Eye (tissue), 1 donor: ENCODE measurements at regions not wholly inside any gene's neighbourhood (a gene's known extent, or its start where the extent isn't known, plus 50 kb on each side); places are given as distances from the start of the nearest gene placed in this dataset.
"Not testable (repeated sequence)": the region's sequence is repeated elsewhere in the genome, so short reads cannot be mapped to it uniquely, and the experiment has no call there.

Experiments
- DNase-seq: peaks from one replicate; pipeline ENCODE4 v3.0.0-alpha.2; 2015

DNA sequence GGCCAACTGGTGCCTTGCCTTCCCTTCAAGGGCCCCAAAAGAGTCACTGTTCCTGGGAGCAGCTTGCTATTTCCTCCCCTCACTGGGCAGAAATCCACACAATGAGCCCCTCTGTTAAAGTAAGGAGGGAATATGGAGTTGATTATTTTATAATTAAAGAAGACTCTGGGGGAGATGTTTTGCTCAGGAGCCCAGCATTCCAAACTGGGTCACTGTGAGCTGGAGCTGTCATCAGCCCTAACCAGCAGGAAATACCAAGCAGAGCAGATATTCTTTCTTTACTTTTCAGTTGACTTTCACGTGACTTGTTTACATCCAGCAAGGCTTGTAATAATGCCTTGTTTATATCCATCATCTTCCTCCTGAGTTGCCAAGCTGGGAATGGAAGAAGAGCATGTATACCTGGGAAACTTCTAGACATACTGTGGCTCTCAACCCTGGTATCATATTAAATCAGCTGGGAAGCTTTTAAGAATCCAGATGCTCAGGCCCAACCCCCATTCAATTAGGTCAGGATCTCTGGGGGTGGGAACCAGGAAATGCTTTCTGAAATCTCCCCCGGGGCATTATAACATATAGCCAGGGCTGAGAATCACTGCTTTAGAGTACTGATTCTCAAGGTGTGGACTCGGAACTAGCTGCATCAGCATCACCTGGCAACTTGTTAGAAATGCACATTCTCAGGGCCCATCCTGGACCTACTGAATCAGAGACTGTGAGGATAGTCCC lies 175.6 kb upstream of the MYLIP start:
- peak; percentile 57 for DNase-seq

DNA sequence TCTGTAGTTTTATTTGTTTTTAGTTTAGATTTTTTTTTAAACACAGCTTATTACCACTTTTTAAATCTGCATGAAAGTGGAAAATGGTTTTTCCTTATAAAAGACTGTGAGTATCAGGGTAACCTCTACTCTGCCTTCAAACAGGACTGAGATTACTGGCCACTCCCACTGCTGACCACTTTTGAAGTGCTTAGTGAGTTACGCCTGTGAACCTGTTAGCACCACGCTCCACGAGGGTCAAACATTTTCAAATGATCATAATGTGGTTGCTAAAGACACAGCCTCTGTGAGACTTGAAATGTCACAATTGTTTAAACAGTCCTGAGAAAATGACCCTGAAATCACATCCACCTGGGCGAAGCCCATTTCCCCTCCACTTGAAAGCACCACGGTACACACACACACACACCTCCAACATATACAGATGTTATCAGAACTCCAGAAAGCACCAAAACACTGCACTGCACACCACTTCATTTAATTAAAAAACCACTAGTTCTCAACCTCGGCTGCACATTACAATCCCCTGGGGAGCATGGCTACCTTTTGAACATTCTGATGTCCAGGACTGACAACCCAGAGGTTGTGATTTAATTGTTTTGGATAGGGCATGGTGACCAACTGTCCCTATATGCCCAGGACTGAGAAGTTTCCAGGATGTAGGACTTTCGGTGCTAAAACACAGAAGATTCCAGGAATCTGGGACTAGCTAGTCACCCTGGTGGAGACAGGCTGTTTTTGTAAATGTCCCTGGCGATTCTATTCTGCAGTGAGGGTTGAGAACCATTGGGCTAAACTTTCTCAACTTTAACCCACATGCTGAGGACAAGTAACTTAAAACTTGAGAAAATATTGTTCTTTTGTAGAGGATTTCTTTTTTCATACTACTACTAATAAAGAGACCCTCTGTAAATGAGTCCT lies 176.4 kb upstream of the MYLIP start:
- DNase-seq = peak; percentile 23

DNA sequence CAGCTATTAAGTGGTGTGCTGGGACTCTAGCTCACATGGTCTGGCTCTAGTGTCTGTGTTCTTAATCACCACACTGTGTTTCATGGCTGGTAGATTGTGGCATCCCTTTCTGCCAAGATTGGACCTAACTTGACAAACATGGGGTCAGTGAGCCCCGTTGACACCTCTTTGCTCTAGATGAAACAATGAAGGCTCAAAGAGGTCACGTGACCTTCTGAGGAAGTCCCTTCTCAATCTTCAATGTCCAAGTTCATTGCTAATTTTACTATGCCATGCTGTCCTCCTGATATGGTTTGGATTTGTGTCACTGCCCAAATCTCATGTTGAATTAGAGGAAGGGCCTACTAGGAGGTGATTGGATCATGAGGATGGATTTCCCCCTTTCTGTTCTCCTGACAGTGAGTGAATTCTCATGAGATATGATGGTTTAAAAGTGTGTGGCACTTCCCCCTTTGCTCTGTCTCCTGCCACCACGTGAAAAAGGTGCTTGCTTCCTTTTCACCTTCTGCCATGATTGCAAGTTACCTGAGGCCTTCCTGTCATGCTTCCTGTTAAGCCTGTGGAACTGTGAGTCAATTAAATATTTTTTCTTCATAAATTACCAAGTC lies 177.8 kb upstream of the MYLIP start:
- no peak for DNase-seq

DNA sequence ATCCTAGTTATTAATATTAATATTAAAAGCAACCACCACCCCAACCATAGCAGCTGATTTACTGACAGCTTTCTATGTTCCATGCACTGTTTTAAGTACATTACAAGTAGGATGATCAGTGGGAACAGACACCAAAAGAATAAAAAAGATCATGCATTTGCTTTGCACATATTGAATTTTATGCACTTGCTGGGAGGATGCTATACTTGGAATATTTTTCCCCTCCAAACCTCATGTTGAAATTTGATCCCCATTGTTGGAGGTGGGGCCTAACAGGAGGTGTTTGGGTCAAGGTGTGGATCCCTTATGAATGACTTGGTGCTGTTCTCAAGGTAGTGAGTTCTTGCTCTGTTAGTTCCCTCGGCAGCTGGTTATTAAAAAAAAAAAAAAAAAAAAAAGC lies 178.9 kb upstream of the MYLIP start:
- DNase-seq = no peak

DNA sequence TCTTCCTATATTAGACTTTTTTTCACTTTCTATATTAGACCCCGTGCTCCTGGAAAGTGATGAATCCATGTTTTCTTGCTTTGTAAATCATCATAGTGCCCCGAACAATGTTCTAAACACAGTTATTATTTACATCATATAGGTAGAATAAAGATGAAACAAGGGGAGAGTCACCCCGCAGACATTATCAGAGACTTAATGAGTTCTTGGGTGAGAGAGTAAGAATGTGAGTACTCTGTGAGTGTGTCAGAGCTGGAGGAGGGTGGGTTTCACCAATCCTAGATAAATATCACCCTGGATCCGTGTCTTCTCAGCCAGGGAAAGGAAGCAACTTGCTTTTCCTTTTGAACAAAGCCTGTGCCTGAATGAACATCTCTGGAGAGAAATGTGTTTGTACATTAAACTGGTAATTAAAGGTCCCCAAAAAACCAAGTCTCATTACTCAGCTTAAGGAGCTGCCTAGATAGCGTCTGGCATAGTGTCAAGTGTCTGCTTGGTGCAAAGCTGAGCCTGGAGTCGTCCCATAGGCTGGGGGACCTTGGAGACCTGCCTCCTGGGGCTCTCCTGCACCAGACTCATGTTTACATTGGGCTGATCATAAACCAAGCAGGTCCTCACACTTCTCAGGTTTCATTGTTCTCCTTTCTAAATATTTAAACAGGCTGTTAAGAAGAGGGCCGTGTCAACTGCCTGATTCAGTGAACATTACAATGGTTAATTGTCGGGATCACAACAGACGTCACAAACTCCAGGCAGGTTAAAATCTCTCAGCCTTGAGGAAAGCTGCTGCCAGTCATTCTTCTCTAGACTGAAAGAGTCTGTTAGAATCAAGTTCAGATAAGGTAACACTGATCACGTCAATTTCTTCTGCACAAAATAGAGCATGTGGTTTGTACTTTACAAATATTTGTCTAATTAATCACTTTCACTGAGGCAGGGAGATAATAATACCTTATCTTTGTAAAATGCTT lies 179.7 kb upstream of the MYLIP start:
- DNase-seq = peak; percentile 50

DNA sequence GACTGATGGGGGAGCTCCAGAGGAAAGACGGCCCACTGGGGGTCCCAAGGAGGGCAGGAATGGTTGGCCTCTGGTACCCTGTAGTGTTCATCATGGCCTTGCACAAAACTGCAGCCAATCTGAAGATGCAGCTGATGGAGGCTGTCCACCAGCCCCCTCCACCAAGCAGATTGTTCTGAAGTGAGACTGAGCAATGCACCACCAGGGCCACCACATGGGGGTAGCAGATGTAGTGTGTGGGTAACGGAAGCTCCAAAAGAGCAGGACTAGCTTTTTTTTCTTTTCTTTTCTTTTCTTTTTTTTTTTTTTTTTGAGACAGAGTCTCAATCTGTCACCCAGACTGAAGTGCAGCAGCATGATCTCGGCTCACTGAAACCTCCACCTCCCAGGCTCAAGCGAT lies 181.0 kb upstream of the MYLIP start:
- DNase-seq = no peak

DNA sequence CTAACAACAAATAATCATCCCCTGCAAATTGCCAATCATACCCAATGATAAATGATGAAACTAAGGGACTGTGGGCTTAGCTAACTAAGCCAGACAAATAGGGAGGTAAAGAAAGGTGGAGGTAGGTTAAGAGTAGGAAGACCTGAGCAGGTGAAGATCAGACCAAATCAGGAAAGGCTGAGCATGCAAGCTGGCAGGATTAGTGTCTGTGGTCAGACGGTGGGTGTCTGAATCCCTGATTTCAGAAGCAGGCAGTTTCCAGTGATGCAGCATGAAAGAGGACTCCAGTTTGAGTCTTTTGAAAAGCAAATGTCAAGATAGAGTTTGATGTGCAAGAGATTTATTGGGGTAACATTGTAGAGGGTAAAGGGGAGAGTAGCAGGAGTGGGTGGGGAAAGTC lies 181.4 kb upstream of the MYLIP start:
- DNase-seq = no peak

DNA sequence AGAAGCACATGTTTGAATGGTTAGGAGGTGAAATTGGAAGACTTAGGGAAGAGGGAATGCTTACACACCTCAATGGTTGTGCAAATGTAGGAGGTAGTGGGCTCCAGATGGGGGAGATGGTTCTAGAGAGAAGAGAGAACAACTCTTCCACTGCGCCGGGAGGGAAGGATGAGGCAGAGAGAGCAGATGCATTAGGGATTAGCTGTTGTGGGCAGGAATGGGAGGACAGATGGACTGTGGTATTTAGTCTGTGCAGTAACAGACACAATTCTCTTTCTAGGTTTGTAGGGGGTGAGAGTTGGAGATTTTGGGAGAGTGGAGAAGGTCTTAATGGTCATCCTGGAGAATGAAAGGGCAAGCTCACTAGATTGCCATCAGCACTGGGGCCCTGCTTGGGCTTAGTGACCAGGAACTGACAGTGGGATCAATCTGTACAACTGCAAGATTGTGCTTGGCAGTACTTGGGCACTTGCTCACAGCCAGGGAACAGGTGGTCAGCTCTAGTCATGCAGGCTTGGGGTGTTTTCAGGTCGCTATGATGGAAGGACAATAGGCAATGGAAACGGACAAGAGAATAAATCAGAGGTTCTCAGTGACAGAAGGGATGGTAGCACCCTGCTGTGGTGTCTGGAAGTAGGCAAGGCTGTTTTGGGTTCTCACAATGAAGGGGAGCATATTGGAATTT lies 182.0 kb upstream of the MYLIP start:
- no peak for DNase-seq

DNA sequence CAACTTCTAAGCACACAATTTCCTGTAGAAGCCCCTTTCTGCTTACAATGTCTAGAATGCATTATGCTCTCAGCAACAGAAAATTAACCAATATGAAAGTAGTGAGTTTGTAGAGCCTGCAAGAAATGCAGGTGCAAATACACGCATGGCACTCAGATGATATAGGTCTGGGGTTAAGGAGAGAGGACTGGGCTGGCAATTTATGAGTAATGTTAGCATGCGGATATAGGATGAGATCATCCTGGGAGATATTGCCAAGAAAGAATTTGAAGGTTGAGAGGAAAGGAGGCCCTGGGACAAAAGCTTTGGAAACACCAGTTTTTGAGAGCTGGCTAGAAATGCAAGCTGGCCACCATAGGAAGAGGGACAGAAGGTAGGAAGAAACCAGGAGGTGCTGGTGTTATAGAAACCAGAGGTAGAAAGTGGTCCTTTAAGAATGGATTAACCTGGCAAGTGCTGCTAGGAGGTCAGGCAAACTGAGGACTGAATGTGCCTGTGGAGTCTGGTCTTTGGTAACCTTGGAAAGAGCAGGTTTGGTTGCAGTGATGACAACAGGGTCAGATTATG lies 183.2 kb upstream of the MYLIP start:
- no peak for DNase-seq

DNA sequence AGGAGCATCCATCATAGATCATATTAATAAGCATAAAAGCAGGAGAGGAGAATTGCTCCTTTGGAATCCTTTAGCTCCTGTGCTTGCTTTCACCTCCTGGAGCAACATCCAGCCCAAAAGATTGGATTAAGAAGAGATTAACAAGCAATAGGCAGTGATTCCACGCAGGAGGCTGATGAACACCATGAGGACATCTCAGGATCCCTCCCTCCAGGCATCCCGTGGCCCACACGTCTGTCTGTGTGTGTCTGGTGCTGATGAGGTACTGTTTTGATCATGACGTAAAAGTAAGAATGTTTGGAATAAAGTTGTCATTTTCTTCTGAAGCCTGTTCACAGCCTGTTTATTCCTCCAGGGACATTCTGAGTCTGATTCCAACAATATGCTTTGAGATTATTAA lies 185.5 kb upstream of the MYLIP start:
- DNase-seq = no peak

DNA sequence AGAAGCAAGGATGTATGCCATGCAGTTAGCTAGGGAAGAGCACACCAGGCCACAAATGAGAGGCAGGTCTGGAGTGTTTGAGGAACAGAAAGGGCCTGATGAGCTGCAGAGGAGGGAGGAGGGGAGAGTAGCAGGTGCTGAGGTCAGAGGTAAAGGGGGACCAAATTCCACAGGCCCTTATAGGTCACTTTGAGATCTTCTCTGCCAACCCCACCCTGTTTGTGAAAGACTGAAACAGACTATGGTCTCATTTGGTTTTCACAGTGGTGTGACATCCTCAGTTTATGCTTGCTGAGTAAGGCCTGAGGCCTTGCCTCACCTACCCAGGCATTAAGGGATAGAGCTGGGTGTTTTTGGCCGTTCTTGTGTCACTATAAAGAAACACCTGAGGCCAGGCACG lies 187.7 kb upstream of the MYLIP start:
- DNase-seq = no peak

DNA sequence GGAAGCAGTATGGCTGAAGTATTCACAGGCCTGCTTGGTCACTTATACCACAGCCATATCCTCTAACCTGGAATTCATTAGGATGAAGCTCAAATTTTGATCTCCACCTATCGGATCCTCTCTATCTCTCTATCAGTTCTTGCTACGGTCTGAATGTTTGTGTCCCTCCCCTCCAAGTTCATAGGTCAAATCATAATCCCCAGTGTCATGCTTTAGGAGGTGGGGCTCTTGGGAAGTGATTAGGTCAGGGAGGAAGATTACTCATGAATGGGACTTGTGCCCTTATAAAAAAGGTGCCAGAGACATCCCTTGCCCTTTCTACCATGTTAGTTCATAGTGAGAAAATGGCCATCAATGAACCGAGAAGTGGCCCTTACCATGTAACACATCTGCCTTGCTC lies 190.8 kb upstream of the MYLIP start:
- no peak for DNase-seq

DNA sequence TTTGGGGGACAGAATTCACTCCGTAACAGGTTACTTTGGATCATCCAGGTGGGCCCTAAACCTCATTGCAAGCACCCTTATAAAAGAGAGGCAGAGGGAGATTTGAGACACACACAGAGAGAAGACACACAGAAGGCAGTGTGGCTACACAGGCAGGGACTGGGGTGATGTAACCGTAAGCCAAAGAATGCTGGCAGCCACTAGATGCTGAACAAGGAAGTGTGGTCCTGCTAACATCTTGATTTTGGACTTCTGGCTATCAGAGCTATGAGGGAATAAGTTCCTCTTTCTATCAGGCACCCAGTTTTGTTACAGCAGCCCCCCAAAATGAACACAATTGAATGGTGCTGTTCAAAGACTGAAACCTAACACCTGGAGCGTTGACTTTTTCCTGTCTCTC lies 191.3 kb upstream of the MYLIP start:
- no peak for DNase-seq

DNA sequence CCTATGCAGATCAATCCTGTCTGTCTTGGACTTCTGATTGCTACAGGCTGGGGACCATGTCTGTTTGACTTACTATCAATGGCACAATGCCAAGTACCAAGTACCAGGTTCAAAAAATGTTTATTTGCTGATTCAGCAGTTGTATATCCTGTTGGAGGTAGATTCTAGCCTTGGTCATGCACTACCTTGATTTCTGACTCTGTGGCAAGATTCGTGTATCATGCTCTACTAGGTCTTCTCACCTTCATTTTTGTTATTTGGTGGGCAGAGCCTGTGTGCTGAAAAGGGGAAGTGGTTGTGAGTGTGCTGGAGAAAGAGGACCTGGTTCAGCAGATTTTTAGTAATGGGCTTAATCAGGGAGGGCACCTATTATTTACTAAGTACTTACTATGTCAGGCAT lies 192.4 kb upstream of the MYLIP start:
- no peak for DNase-seq

DNA sequence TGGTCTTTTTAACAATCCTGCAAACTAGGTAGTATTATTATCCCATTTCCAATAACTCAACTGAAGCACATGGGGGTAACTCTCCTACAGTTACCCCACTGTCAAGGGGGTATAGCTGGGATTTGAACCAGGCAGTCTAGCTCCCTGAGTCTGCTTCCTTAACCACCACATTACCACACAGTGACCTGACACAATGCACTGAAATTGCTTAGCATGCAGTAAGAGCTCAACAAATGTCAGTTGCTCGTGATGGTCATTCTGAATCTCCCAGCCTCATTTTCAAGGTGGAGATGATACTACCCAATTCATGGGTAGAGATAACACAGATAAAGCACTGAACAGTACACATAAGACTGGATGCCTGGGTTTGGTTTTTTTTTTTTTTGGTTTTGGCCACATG lies 193.2 kb upstream of the MYLIP start:
- DNase-seq = no peak

DNA sequence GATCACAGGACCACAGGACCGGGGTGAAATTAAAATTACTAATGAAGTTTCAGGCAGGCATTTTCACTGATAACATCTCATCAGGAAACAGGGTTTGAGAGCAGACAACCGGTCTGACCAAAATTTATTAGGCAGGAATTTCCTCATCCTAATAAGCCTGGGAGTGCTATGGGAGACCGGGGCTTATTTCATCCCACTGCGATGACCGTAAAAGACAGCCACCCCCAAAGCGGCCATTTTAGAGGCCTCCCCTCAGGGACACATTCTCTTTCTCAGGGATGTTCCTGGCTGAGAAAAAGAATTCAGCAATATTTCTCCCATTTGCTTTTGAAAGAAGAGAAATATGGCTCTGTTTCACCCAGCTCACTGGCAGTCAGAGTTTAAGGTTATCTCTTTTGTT lies 197.2 kb upstream of the MYLIP start:
- DNase-seq = not testable (repeated sequence)

DNA sequence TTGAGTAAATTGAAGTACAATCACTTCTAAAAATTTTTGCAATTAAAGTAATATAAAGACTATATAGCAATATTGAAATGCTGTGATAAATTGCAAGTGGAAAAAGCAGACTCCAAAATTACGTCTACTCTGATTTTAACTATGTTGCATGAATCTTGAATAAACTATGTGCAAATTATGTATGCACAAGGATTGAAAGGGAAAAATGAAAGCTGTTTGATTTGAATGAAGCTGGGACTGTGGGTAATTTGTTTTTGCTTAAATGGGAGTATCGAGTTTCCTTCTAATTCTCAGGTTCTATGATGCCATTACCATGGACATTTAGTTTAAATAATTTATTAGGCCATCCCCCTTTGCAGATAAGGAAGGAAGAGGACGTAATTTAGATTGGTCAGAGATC lies 198.7 kb upstream of the MYLIP start:
- DNase-seq = no peak

DNA sequence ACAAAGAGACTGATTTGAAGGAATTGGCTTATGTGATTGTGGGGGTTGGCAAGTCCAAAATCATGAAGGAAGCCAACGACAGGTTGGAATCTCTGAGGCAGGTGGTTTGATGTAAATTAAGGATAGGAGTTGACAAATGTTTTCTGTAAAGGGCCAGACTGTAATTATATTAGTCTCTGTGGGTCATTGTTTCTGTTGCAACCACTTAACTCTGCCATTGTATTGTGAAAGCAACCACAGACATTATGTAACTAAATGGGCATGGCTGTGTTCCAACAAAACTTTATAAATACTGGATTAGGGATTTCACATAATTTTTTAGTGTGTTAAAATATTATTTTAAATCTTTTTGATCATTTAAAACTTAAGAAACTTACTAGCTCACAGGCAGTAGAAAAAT lies 199.2 kb upstream of the MYLIP start:
- DNase-seq = no peak

DNA sequence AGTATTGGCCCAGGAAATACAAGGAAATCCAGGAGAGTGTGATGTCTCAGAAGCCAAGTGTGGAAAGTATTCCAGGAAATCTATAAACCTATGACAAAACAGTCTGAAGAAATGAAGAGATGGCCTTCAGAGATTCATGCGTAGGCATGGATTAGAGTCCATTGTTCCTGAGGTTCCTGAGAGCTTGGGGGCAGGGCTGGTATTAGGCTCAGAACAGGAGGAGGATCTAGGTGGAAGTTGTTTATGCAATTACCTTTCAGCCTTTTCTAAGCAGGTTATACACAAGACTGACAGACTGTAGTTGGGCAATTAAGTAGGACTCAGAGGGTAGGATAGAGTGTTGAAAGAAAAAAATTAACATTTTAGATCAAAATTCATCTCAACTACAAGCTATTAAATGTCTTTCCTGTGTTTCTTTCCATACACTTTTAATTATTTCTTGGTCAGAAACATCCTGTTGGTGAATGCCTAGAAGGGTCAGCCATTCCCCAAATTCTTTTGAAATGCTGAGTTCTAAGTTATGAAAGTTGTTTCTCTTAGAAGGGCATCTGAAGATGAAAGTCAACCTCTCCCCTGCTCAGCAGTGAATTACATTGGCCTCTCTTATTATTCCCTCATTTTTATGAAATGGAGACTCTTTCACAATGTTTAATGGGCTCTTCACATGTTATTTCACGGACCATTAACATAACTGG lies 201.2 kb upstream of the MYLIP start:
- DNase-seq = no peak

DNA sequence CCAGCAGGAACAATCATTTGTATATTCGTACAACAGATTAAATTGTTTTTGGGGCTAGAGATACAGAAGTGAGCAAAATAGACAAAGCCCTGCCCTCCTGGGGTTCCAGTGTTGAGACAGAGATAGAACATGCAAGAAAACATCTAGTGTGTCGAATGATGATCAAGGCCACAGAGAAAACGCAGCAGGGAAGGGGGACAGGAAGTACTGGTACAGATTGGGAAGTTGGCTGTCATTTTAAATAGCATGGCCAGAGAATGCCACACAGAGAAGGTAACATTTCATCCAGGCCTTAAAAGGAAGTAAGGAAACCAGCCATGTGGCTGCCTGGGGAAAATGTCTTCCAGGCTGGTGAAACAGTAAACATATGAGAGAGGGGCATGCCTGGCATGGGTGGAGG lies 202.6 kb upstream of the MYLIP start:
- no peak for DNase-seq

DNA sequence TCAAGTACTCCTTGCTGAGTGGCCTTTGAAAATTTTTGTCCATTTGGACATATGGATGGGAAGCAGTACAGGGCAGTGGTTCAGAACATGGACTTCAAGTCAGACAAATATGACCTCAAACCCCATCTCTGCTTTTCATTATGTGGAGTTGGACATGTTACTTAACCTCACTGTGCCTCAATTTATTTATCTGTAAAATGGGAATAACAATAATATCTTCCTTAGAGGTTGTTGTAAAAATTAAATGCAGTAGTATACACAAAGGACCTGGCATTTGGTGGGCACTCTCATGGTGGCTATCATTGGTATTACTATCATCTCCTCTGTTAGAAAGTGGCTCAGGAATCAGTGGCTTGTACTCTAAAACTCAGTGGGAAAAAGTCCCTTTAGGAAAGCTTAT lies 204.0 kb upstream of the MYLIP start:
- no peak for DNase-seq
